NOMO-1 (cell line): ENCODE measurements at regions not wholly inside any gene's neighbourhood (a gene's known extent, or its start where the extent isn't known, plus 50 kb on each side); places are given as distances from the start of the nearest gene placed in this dataset.

Source experiments
- DNase-seq, 2 experiments: peaks; one replicate each; lab custom pipeline; 2025; ENCODE audit not compliant: unreplicated experiment in 2 of 2; lab: John Stamatoyannopoulos, UW

GRCh38 chr6:94401311-94401710 is 982.0 kb upstream of the EPHA7 start:
- no peak for DNase-seq

GRCh38 chr6:94394822-94395221 is 975.5 kb upstream of the EPHA7 start:
- DNase-seq = no peak

- DNase-seq = no peak
Measured at GRCh38 chr6:94389218-94389617, 969.9 kb upstream of the EPHA7 start.

- no peak for DNase-seq
Measured at GRCh38 chr6:94377835-94378234, 958.5 kb upstream of the EPHA7 start.

GRCh38 chr6:94376876-94377275 is 957.5 kb upstream of the EPHA7 start:
- DNase-seq = no peak

GRCh38 chr6:94372229-94372628 is 952.9 kb upstream of the EPHA7 start:
- no peak for DNase-seq

- no peak for DNase-seq
Measured at GRCh38 chr6:94367316-94367715, 948.0 kb upstream of the EPHA7 start.

GRCh38 chr6:94362061-94362864 is 942.9 kb upstream of the EPHA7 start:
- no peak for DNase-seq

GRCh38 chr6:94361304-94362060 is 942.1 kb upstream of the EPHA7 start:
- DNase-seq = no peak

- no peak for DNase-seq
Measured at GRCh38 chr6:94357381-94357980, 938.1 kb upstream of the EPHA7 start.

GRCh38 chr6:94350833-94351232 is 931.5 kb upstream of the EPHA7 start:
- no peak for DNase-seq

GRCh38 chr6:94349227-94349626 is 929.9 kb upstream of the EPHA7 start:
- DNase-seq = no peak

- DNase-seq = no peak
Measured at GRCh38 chr6:94344866-94345265, 925.5 kb upstream of the EPHA7 start.

GRCh38 chr6:94341173-94341572 is 921.8 kb upstream of the EPHA7 start:
- DNase-seq = no peak

GRCh38 chr6:94323853-94324252 is 904.5 kb upstream of the EPHA7 start:
- DNase-seq = no peak

GRCh38 chr6:94300424-94301144 is 881.2 kb upstream of the EPHA7 start:
- no peak for DNase-seq

GRCh38 chr6:94289131-94289530 is 869.8 kb upstream of the EPHA7 start:
- DNase-seq = no peak

GRCh38 chr6:94278146-94278545 is 858.8 kb upstream of the EPHA7 start:
- no peak for DNase-seq

GRCh38 chr6:94272327-94272726 is 853.0 kb upstream of the EPHA7 start:
- no peak for DNase-seq

- no peak for DNase-seq
Measured at GRCh38 chr6:94270091-94270948, 851.0 kb upstream of the EPHA7 start.
